Erythroblast (primary cell): ENCODE measurements at regions not wholly inside any gene's neighbourhood (a gene's known extent, or its start where the extent isn't known, plus 50 kb on each side); places are given as distances from the start of the nearest gene placed in this dataset.

Experiments
- GATA1 ChIP-seq: IDR thresholded peaks from 2 replicates; pipeline ENCODE4 v1.6.1; 2011; ENCODE audit warnings: low read depth, mild to moderate bottlenecking, control low read depth, low read length, moderate library complexity
- POLR2A ChIP-seq: IDR thresholded peaks from 2 replicates; pipeline ENCODE4 v1.6.1; 2011; ENCODE audit warnings: mild to moderate bottlenecking, low read length

DNA sequence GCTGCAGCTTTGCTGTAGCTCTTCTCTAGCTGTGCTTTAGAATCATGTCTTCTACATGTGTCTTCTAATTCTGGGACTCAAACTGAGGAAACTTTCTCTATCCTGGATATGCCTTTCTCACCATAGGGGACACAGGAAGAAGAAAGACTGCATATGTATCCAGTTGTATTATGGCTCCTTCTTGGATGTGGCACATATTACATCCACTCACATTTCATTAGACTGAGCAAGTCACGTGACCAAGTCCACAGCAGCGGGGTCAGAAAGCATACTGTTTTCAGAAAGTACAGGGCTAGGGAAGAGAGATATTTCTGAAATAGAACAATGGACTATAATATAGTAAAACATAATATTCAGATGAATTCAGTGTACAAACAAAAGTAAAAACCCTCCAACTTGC is 187.6 kb upstream of the RIMS1 start:
- TF ChIP-seq POLR2A (no peak), GATA1 (no peak)
